ENCODE measurements at regions not wholly inside any gene's neighbourhood (a gene's known extent, or its start where the extent isn't known, plus 50 kb on each side); places are given as distances from the start of the nearest gene placed in this dataset.

DNA sequence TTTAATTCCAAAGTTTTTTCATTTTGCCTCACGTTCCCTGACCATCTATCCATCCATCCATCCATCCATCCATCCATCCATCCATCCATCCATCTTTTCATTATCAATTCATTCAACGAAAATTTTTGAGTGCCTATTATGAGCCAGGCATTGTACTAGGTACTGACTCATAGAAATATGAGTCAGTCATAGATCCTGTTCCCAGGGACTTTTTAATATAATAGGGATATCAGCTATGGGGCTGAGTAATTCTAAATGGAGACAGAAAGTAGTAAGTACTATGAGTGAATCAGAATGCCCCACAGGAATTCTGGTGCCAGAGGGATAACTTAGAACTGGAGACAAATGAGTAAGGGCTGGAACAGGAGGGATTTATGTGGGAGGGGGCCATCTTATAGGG is 49.8 kb upstream of the GNG12 start:
- no peak for DNase-seq
- H3K27me3 ChIP-seq (ENCODE audit: control insufficient read depth, insufficient read depth, low read length) = no peaks in the 10 kb centered on the region
- no peak overlapping the region for H3K4me3 ChIP-seq (ENCODE audit: insufficient read depth, low read depth, low read length)
- no peaks in the 10 kb centered on the region for H3K36me3 ChIP-seq (replicated peaks; ENCODE audit: control insufficient read depth, insufficient read depth, low read length)
